Activated CD4-positive, alpha-beta T cell treated with anti-CD3 and anti-CD28 coated beads for 4 hours (primary cell): ENCODE measurements at regions not wholly inside any gene's neighbourhood (a gene's known extent, or its start where the extent isn't known, plus 50 kb on each side); places are given as distances from the start of the nearest gene placed in this dataset.
"Not testable (repeated sequence)": the region's sequence is repeated elsewhere in the genome, so short reads cannot be mapped to it uniquely, and the experiment has no call there.

Experiments used
- DNase-seq, 2 donors: peaks; one replicate each; pipeline ENCODE4 v3.0.0-alpha.2; 2020

- DNase-seq, result not testable (repeated sequence)
Observed at GRCh38 chr4:190118519-190118918, 54.2 kb downstream of the DBET start.

- peak in 1 of 2 donors; percentile 0 for DNase-seq
Observed at GRCh38 chr4:190119474-190119873, 54.1 kb upstream of the DUX4 start.

DNA sequence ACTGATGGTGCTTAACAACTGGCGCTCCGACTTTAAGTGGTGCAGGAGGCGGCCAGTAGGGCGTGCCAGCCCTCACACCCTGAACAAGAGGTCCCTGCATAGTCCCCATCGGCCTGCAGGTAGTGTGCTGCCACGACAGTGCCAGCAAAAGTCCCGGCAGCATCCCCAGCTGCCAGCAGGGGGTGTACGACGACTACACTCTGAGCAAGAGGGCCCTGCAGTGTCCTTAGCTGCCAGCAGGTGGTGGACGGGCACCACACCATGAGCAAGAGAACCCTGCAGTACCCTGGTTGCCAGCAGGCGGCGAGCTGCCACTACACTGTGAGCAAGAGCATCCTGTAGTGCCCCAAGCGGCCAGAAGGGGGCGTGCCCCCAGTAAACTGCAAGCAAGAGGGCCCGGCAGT lies 53.5 kb upstream of the DUX4 start:
- DNase-seq, result not testable (repeated sequence)

DNA sequence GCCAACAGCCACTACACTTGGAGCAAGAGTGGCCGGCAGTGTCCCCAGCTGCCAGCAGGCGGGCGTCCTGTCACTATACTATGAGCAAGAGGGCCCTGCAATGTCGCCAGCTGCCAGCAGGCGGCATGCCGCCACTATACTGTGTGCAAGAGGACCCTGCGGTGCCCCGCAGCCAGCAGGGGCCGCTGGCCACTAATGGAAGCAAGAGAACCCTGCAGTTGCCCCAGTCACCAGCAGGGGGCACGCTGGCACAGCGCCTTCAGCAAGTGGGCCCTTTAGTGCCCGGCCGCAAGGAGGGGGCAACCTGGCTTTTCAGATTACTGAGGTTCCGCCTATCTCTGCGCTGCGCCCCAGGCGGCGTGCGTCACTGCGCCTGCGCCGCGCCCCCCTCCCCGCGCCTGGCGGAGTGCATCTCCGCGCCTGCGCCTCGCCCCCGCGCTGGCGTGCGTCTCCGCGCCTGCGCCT lies 53.0 kb upstream of the DUX4 start:
- DNase-seq, result not testable (repeated sequence)

- not testable (repeated sequence) for DNase-seq
Observed at GRCh38 chr4:190121076-190121671, 52.4 kb upstream of the DUX4 start.

GRCh38 chr4:190121759-190122158 lies 51.8 kb upstream of the DUX4 start:
- peak in 1 of 2 donors; percentile 1 for DNase-seq

DNA sequence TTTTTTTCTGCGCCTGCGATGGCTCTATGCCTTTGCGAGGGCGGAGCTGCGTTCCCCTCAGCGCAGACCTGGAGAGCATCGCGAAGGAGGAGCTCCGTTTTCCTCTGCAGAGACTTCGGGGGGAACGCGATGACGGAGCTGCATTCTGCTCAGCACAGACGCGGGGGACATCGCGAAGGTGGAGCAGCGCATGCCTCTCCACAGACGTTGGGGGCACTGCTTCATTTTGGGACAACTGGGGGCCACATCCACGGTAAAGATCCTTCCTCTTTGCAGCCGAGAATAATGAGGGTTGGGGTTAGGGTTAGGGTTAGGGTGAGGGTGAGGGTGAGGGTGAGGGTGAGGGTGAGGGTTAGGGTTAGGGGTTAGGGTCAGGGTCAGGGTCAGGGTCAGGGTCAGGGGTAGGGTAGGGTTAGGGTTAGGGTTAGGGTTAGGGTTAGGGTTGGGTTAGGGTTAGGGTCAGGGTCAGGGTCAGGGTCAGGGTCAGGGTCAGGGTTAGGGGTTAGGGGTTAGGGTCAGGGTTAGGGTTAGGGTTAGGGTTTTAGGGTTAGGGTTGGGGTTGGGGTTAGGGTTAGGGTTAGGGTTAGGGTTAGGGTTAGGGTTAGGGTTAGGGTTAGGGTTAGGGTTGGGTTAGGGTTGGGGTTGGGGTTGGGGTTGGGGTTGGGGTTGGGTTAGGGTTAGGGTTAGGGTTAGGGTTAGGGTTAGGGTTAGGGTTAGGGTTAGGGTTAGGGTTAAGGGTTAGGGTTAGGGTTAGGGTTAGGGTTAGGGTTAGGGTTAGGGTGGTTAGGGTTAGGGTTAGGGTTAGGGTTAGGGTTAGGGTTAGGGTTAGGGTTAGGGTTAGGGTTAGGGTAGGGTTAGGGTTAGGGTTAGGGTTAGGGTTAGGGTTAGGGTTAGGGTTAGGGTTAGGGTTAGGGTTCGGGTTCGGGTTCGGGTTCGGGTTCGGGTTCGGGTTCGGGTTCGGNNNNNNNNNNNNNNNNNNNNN lies 51.1 kb upstream of the DUX4 start:
- DNase-seq, result peak in 1 of 2 donors; percentile 20
